Brain microvascular endothelial cell (primary cell): ENCODE measurements at regions not wholly inside any gene's neighbourhood (a gene's known extent, or its start where the extent isn't known, plus 50 kb on each side); places are given as distances from the start of the nearest gene placed in this dataset.
"Not testable (repeated sequence)": the region's sequence is repeated elsewhere in the genome, so short reads cannot be mapped to it uniquely, and the experiment has no call there.

Source experiments
- DNase-seq: peaks from one replicate; pipeline ENCODE4 v3.0.0-alpha.2; 2020
- H3K27ac ChIP-seq: fragments of 250-450 bp; sonication (Bioruptor Pico); 2 replicates; pipeline ENCODE4 v1.5.1; 2020; ENCODE audit warnings: mild to moderate bottlenecking, moderate library complexity
- H3K27me3 ChIP-seq: fragments of 250-450 bp; sonication (Bioruptor Pico); replicated peaks from 2 replicates; pipeline ENCODE4 v1.5.1; 2020; ENCODE audit warnings: mild to moderate bottlenecking
- H3K36me3 ChIP-seq: fragments of 250-450 bp; sonication (Bioruptor Pico); replicated peaks from 2 replicates; pipeline ENCODE4 v1.5.1; 2020; ENCODE audit warnings: mild to moderate bottlenecking
- H3K4me3 ChIP-seq: 2 replicates; pipeline ENCODE4 v1.5.1; 2011; ENCODE audit warnings: low read depth, mild to moderate bottlenecking, control low read depth, low read length, moderate library complexity
- CTCF ChIP-seq: IDR thresholded peaks from 2 replicates; pipeline ENCODE4 v1.5.1; 2011; ENCODE audit warnings: low read depth, mild to moderate bottlenecking, moderate library complexity, low read length, control low read depth, inconsistent platforms; ENCODE audit errors: missing control alignments
- in situ Hi-C: cut with HindIII; loops from 2 replicates; pipeline ENCODE4 v1.10.0; 2017; ENCODE audit warnings: low sequenced_read_pairs, low pct_ligation_motif_present

- H3K27me3 ChIP-seq, H3K36me3 ChIP-seq, in situ Hi-C loops, H3K27ac ChIP-seq, H3K4me3 ChIP-seq, DNase-seq: not testable (repeated sequence)
These were observed 182.1 kb downstream of the SPDYE17 start for GRCh38 chr7:76849887-76850563.

DNA sequence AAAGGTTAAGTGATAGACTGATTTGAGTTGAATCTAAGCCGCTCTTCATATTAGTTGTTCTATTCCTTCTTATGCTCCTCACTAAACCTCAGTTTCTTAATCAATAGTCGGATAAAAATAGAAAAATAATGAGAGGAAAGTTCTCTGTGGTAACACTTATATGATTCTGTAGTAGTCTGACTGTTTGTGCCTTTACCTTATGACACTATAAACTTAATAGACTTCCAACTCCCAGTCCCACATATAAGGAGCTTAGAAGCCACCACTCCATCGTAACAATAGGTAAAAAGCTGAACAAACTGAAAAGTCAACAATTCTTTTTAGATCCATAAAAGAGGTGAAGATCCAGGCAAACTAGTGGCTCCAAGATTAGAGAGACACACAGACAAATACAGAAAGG is 192.3 kb downstream of the SPDYE17 start:
- H3K27me3 ChIP-seq, H3K36me3 ChIP-seq, DNase-seq, in situ Hi-C loops, H3K27ac ChIP-seq, H3K4me3 ChIP-seq: not testable (repeated sequence)

DNA sequence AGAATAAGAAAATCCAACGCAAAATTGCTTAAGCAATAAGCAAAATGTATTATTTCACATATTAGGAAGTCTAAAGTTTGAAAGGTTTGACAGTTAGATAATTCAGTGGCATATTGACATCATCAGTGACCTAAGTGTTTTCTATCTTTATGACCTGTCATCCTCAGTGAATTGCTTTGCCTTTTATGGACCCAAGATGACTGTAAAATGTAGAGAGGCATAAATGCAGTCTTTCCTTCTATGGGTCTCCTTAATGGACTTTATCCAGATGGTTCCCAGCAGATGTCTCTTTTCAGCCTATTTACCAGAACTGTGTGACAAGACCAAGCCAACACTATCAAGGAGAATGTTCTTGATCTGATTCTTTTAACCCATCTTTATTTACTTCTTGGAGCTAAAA is 192.9 kb downstream of the SPDYE17 start:
- DNase-seq, H3K4me3 ChIP-seq, H3K27ac ChIP-seq, in situ Hi-C loops, H3K36me3 ChIP-seq, H3K27me3 ChIP-seq: not testable (repeated sequence)

DNA sequence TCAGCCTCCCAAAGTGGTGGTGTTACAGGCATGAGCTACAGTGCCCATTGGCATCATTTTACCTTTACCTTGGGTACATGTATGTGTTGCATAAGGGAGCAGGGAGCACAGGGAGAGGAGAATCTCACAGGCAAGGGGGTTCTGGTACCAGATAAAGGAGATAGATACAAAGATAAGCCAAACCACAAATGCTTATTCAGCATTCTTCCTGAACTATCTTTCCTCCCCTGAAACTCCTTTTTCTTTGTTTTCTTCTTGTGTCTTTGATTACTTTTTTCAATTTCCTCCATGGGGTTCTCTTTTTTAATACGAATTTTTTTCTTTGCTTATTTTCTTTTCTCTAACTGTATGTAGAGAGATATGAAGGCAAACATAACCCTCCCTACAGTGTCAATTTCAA is 193.8 kb downstream of the SPDYE17 start:
- DNase-seq, H3K36me3 ChIP-seq, H3K27me3 ChIP-seq, H3K4me3 ChIP-seq, H3K27ac ChIP-seq, in situ Hi-C loops: not testable (repeated sequence)

GRCh38 chr7:76829233-76829632 is 202.2 kb upstream of the POMZP3 start:
- DNase-seq, H3K4me3 ChIP-seq, H3K36me3 ChIP-seq, H3K27me3 ChIP-seq, in situ Hi-C loops, H3K27ac ChIP-seq: not testable (repeated sequence)

- H3K27me3 ChIP-seq, in situ Hi-C loops, DNase-seq, H3K27ac ChIP-seq, H3K4me3 ChIP-seq, H3K36me3 ChIP-seq: not testable (repeated sequence)
These were observed 199.1 kb upstream of the POMZP3 start for GRCh38 chr7:76826181-76826580.

GRCh38 chr7:76809856-76810255 is 182.8 kb upstream of the POMZP3 start:
- H3K27me3 ChIP-seq, H3K27ac ChIP-seq, DNase-seq, H3K4me3 ChIP-seq, in situ Hi-C loops, H3K36me3 ChIP-seq: not testable (repeated sequence)

DNA sequence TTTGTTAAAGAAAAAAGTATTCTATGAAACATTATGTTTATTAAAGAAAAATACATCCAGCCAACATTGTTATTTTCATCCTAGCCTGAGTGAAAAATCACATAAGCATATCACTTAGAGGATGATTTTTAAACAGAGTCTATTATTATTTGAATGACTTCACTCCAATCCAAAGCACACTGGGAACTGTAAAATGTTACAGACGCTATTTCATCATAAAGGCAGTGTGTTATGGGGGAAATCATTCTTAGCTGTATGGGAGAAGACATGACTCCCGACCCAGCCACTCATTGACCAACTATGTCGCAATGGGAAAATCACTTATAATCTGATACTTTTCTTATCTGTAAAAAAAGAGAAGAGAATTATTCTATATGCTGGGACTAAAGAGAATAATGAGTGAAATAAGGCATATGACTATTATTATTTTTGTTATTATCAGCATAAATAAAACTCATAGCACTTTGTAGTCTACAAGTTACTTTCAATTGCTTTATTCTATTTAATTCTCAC is 180.6 kb upstream of the POMZP3 start:
- peak; percentile 28 for DNase-seq
- H3K4me3 ChIP-seq, in situ Hi-C loops, H3K36me3 ChIP-seq, H3K27me3 ChIP-seq, H3K27ac ChIP-seq: not testable (repeated sequence)

- DNase-seq, H3K4me3 ChIP-seq, H3K27me3 ChIP-seq, H3K36me3 ChIP-seq, in situ Hi-C loops, H3K27ac ChIP-seq: not testable (repeated sequence)
These were observed 179.4 kb upstream of the POMZP3 start for GRCh38 chr7:76806460-76806859.

DNA sequence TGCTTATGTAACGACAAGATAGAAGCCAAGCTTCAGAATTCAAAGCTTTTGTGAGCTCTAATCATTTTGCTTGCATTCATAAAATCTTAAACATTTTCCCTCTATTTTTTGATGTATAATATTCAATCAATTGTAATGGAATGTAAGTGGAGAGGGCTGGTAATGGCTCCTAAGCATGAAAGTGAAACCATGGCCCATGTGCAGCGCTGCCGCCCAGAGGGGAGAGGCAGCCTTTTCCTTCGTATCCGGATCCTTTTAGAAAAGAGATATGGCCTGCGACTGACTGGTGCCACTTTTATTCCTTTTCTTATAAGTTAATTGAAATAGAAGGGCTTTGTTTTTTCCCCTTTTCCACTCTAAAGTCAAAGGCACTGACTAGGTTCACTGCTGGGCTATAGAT is 178.9 kb upstream of the POMZP3 start:
- TF ChIP-seq CTCF, result peak; percentile 25
- H3K27me3 ChIP-seq, H3K4me3 ChIP-seq, in situ Hi-C loops, H3K36me3 ChIP-seq: not testable (repeated sequence)
- DNase-seq, result peak; percentile 41
- peak overlapping the region; percentile 63 for H3K27ac ChIP-seq

GRCh38 chr7:76805262-76805661 is 178.2 kb upstream of the POMZP3 start:
- H3K27me3 ChIP-seq, in situ Hi-C loops, H3K27ac ChIP-seq: not testable (repeated sequence)

DNA sequence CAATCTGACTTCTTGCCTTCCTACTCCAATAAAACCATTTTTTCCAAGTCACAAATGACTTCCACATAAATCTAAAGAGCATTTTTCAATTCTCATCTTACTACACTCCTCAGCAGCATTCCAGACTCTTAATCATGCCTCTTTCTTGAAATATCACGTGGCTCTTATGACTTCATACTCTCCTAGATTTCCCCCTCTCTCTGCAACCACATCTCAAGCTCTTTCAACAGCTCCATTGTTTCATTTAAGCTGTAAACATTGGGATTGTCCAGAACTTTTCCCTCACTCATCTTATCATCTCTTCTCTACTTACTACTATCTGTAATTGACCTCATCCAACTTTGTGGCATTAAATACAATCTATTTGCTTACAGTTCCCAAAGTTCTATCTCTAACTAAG is 170.6 kb upstream of the POMZP3 start:
- H3K36me3 ChIP-seq, H3K27me3 ChIP-seq, in situ Hi-C loops, H3K4me3 ChIP-seq, H3K27ac ChIP-seq: not testable (repeated sequence)
- peak; percentile 7 for DNase-seq

More at GRCh38 chr7:76805262-76805661, 178.2 kb upstream of the POMZP3 start:
- not testable (repeated sequence) for H3K36me3 ChIP-seq, H3K4me3 ChIP-seq, DNase-seq

DNA sequence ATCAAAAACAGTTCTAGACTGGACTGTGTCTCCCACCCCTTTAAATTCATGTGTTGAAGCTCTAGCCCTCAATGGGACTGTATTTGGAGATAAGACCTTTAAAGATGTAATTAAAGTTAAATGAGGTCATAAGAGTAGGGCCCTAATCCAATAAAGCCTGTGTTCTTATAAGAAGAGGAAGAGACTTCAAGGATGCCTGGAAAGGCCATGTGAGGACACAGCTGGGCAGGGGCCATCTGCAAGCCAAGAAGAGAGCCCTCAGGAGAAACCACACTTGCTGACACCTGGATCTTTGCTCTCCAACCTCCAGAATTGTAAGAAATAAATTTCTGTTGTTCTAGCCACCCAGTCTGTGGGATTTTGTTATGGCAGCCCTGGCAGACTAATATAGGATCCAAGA is 153.6 kb upstream of the POMZP3 start:
- H3K27me3 ChIP-seq, DNase-seq, H3K36me3 ChIP-seq, H3K4me3 ChIP-seq, in situ Hi-C loops, H3K27ac ChIP-seq: not testable (repeated sequence)

DNA sequence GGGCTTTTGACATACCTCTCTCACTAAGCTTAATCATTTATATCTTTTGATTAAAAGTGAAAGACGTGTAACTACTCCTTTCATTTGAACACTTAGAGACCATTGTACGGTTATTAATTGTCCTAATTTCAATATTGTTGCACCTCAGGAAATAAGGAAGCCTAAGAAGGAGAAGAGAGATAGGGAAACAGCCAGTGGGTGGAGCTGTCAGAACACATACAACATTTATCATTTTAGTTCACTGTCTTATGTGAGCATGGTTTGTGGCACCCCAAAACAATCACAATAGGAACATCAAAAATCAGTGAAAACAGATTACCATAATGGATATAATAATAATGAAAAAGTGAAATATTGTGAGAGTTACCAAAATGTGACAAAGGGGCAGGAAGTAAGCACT is 147.2 kb upstream of the POMZP3 start:
- in situ Hi-C loops, H3K27me3 ChIP-seq, H3K4me3 ChIP-seq, H3K27ac ChIP-seq, H3K36me3 ChIP-seq, DNase-seq: not testable (repeated sequence)
